GM23248 (cell line): ENCODE measurements at regions not wholly inside any gene's neighbourhood (a gene's known extent, or its start where the extent isn't known, plus 50 kb on each side); places are given as distances from the start of the nearest gene placed in this dataset.

ENCODE experiments used
- EZH2 ChIP-seq: fragments of 200-600 bp; sonication (generic); IDR thresholded peaks from 2 replicates; pipeline ENCODE4 v1.6.1; 2018; ENCODE audit warnings: antibody characterized with exemption, mild to moderate bottlenecking; ENCODE audit not compliant: insufficient read depth, poor library complexity, severe bottlenecking
- EZH2phosphoT487 ChIP-seq: fragments of 200-600 bp; sonication (generic); IDR thresholded peaks from 2 replicates; pipeline ENCODE4 v1.6.1; 2018; ENCODE audit warnings: antibody characterized with exemption, moderate library complexity, mild to moderate bottlenecking, low read depth; ENCODE audit not compliant: insufficient read depth

DNA sequence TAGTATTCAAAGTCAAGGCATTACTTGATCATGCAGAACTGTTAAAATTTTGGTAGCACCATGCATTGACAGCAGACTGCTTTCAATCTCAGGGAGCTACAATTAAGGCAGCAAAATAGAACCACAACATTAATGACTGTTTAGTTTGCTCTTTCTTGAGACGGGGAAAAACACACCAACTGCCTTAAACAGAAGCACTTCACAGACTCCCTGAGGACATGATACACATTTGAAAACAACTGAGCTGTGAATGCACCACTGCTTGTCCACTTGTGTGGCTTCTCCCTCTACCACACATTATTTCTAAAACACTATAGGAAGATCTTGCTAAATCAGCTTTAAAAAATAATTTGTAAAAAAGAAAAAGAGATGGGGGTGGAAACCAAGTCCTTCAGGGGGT is 79.6 kb upstream of the MAST4 start:
- TF ChIP-seq EZH2phosphoT487 (no peak), EZH2 (no peak)
